ENCODE measurements at regions not wholly inside any gene's neighbourhood (a gene's known extent, or its start where the extent isn't known, plus 50 kb on each side); places are given as distances from the start of the nearest gene placed in this dataset.

DNA sequence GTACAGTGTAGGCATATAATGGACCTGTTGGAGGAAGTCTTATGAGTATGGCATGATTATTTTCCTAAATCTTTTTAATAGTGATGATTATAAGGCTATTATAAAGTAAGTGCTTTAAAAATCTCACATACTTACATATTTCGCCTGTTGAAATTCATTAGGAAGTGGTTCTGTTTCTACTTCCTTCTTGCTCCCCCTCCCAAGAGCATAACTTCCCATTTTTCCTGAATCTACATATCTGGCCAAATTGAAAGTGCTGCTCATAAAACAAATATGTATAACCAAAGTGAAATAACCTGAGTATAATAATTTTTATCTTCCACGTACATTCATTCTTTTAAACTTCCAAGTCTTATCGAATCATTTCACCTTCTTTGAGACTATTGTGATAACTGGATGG, 455.6 kb upstream of the SEL1L start:
- TF ChIP-seq, protein P1, sequence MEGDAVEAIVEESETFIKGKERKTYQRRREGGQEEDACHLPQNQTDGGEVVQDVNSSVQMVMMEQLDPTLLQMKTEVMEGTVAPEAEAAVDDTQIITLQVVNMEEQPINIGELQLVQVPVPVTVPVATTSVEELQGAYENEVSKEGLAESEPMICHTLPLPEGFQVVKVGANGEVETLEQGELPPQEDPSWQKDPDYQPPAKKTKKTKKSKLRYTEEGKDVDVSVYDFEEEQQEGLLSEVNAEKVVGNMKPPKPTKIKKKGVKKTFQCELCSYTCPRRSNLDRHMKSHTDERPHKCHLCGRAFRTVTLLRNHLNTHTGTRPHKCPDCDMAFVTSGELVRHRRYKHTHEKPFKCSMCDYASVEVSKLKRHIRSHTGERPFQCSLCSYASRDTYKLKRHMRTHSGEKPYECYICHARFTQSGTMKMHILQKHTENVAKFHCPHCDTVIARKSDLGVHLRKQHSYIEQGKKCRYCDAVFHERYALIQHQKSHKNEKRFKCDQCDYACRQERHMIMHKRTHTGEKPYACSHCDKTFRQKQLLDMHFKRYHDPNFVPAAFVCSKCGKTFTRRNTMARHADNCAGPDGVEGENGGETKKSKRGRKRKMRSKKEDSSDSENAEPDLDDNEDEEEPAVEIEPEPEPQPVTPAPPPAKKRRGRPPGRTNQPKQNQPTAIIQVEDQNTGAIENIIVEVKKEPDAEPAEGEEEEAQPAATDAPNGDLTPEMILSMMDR (IDR thresholded peaks at IDR 0.05; ENCODE audit: low read depth, low read length): no peak
- H3K9me3 ChIP-seq (ENCODE audit: control insufficient read depth, insufficient read depth, low read length): no peaks in the 10 kb centered on the region; the same call in none of the 2 replicates
- no peaks in the 10 kb centered on the region for H3K27me3 ChIP-seq (ENCODE audit: control insufficient read depth, insufficient read depth, low read length)
- H3K4me3 ChIP-seq (ENCODE audit: low read depth, low read length): no peak overlapping the region
- CTCF ChIA-PET: interaction anchor here (0.8 to 2.5 kb wide), 5 partner anchors 8 to 32 kb away, joined by 3 to 7 read pairs (median 3); no protein-coding TSS in a partner anchor
- no peak overlapping the region for H3K27ac ChIP-seq (ENCODE audit: low read depth, low read length)
- POLR2A ChIA-PET: no interaction called here
- DNase-seq (ENCODE audit: low read depth, low spot score): no peak

DNA sequence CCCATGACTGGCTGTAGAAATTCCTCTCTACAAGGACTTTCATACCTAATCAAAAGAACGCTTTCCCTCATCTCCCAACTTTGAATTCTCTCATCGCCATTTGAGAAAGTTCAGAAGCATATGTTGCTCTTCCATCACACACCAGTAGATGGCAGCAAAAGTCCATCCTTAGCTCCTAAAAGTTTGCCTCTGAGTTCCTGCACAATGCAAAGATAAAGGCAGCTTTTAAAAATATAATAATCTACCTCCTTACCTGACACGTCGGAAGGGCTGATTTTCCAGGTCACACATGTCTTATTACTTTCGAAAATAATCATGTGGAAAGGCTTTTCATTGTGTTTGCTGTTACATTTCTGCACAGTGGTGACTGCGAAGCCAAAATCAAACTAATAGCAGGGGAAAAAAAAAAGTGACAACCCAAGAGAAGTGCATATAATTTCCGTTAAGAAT, 456.7 kb upstream of the SEL1L start:
- TF ChIP-seq, protein P1 (IDR thresholded peaks at IDR 0.05; ENCODE audit: low read depth, low read length): peak; percentile 82
- H3K4me3 ChIP-seq (ENCODE audit: low read depth, low read length): no peak overlapping the region
- peak; percentile 1 for DNase-seq (ENCODE audit: low read depth, low spot score)
- no peaks in the 10 kb centered on the region; the same call in none of the 2 replicates for H3K9me3 ChIP-seq (ENCODE audit: control insufficient read depth, insufficient read depth, low read length)
- no peaks in the 10 kb centered on the region for H3K27me3 ChIP-seq (ENCODE audit: control insufficient read depth, insufficient read depth, low read length)
- CTCF ChIA-PET: interaction anchor here (0.9 to 2.5 kb wide), 7 partner anchors 9 to 33 kb away, joined by 3 to 7 read pairs (median 3); no protein-coding TSS in a partner anchor
- H3K27ac ChIP-seq (ENCODE audit: low read depth, low read length): no peak overlapping the region
- POLR2A ChIA-PET: no interaction called here

DNA sequence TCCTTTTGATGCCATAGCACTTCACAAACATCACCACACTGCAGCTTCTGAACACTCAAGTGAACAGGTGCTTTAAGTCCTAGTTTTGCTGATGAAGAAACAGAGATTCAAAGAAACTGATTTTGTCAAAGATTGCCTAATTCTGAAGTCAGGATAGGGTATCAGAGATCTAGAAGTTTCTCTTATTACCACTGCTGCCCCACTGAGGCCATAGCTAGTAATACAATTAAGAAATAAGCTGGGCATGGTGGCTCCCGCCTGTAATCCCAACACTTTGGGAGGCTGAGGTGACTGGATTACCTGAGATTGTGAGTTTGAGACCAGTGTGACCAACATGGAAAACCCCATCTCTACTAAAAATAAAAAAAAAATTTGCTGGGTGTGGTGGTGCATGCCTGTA, 458.3 kb upstream of the SEL1L start:
- Histone ChIP-seq H3K4me3 (ENCODE audit: low read depth, low read length) (no peak overlapping the region), H3K27ac (ENCODE audit: low read depth, low read length) (no peak overlapping the region), H3K9me3 (ENCODE audit: control insufficient read depth, insufficient read depth, low read length) (no peaks in the 10 kb centered on the region; the same call in none of the 2 replicates), H3K27me3 (ENCODE audit: control insufficient read depth, insufficient read depth, low read length) (no peaks in the 10 kb centered on the region)
- CTCF ChIA-PET: no interaction called here
- TF ChIP-seq, protein P1 (IDR thresholded peaks at IDR 0.05; ENCODE audit: low read depth, low read length): no peak
- POLR2A ChIA-PET: no interaction called here
- no peak for DNase-seq (ENCODE audit: low read depth, low spot score)

DNA sequence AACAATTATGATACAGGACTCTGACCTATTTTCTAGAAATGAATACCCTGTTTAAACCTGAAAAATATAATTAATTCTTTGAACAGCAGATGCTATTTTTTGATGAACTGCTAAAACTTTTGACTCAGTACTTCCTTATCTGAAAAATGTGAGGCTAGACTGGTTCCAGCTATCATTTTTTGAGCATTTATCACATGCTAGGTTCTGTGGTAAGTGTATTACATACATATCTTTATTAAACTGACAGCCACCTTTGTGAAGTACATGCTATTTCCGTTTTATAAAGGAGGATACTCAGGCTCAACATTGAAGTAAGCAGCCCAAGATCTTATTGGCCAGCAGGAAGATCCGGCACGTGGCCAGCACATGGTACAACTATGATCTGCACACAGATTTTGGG, 459.8 kb upstream of the SEL1L start:
- H3K27me3 ChIP-seq (ENCODE audit: control insufficient read depth, insufficient read depth, low read length): no peaks in the 10 kb centered on the region
- no peaks in the 10 kb centered on the region; the same call in 1 of the 2 replicates for H3K9me3 ChIP-seq (ENCODE audit: control insufficient read depth, insufficient read depth, low read length)
- TF ChIP-seq, protein P1 (IDR thresholded peaks at IDR 0.05; ENCODE audit: low read depth, low read length): no peak
- no peak for DNase-seq (ENCODE audit: low read depth, low spot score)
- POLR2A ChIA-PET: no interaction called here
- H3K27ac ChIP-seq (ENCODE audit: low read depth, low read length): no peak overlapping the region
- CTCF ChIA-PET: no interaction called here
- no peak overlapping the region for H3K4me3 ChIP-seq (ENCODE audit: low read depth, low read length)

DNA sequence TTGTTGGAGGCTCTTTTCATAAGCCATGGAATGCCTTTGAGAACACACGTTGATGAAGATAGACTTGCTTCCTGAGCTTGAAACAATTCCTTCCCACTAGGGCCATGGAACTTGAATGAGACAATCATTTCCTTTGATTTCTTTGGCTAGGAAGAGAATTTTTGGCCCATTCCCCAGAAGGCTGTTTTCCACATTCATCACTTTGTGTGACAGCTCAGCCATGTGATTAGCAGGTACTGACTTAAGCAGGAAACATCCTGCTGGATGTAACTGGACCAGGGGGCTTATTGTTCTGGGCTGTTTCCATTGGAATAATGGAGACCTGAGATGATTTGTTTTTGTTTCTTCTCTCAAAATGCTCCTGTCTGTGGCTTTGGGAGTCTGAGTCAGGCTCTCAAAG, 469.8 kb upstream of the SEL1L start:
- ChIA-PET CTCF (no interaction called here), POLR2A (no interaction called here)
- Histone ChIP-seq H3K27me3 (ENCODE audit: control insufficient read depth, insufficient read depth, low read length) (no peaks in the 10 kb centered on the region), H3K27ac (ENCODE audit: low read depth, low read length) (no peak overlapping the region), H3K4me3 (ENCODE audit: low read depth, low read length) (no peak overlapping the region), H3K9me3 (ENCODE audit: control insufficient read depth, insufficient read depth, low read length) (peaks cover 8% of the 10 kb centered on the region; the same call in 1 of the 2 replicates)
- TF ChIP-seq, protein P1 (IDR thresholded peaks at IDR 0.05; ENCODE audit: low read depth, low read length): no peak
- no peak for DNase-seq (ENCODE audit: low read depth, low spot score)
